ENCODE measurements at regions not wholly inside any gene's neighbourhood (a gene's known extent, or its start where the extent isn't known, plus 50 kb on each side); places are given as distances from the start of the nearest gene placed in this dataset.

DNA sequence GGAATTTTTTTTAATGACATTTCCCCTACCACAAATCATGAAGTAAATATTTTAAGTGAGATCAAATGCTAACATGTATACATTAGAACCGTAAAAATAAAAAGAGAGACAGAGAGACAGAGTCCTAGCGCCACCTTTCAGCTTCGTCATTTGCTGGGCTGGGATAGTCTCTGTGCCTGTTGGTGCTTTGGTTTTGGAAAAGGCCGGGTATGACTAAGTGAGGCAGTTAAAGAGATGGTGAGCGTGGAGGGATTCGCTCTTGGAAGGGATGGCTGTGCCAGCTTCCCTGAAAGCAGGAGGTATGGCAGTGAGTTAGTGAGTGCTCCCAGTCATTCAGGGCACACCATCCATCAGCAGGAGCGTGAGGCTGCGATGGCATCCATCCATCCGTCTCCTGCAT is 729.6 kb upstream of the WWC1 start:
- Histone ChIP-seq H3K9me1 (replicated peaks; ENCODE audit: control insufficient read depth, extremely low read depth, insufficient read depth, low read length) (no peaks in the 10 kb centered on the region), H3K27me3 (ENCODE audit: control insufficient read depth in 2 of 2, insufficient read depth in 2 of 2, low read length in 2 of 2) (no peaks in the 10 kb centered on the region), H3K4me3 (replicated peaks in 1 of 3; ENCODE audit: insufficient read depth in 1 of 3, low read depth in 1 of 3, low read length in 3 of 3) (no peak overlapping the region), H3K9ac (replicated peaks; ENCODE audit: extremely low read depth, insufficient read depth, low read length) (no peak overlapping the region), H2AFZ (ENCODE audit: low read depth, low read length) (no peak overlapping the region), H3K27ac (ENCODE audit: insufficient read depth, low read depth, low read length) (no peak overlapping the region), H3K36me3 (ENCODE audit: control insufficient read depth in 2 of 2, extremely low read depth in 1 of 2, insufficient read depth in 2 of 2, low read length in 2 of 2) (no peaks in the 10 kb centered on the region), H3K79me2 (ENCODE audit: control insufficient read depth, insufficient read depth, low read length) (no peaks in the 10 kb centered on the region), H4K20me1 (replicated peaks; ENCODE audit: control insufficient read depth, extremely low read depth, insufficient read depth, low read length) (no peaks in the 10 kb centered on the region), H3K9me3 (replicated peaks; ENCODE audit: control insufficient read depth, insufficient read depth, low read length) (no peaks in the 10 kb centered on the region), H3K4me2 (ENCODE audit: insufficient read depth, low read length) (no peak overlapping the region), H3K4me1 (ENCODE audit: control insufficient read depth, extremely low read depth, insufficient read depth, low read length) (no peaks in the 10 kb centered on the region)
- CTCF ChIA-PET = no interaction called here
- TF ChIP-seq JUN (IDR thresholded peaks at IDR 0.05; ENCODE audit: borderline replicate concordance, insufficient read depth, insufficient read length, low read depth) (no peak), FOS (IDR thresholded peaks at IDR 0.05; ENCODE audit: borderline replicate concordance, insufficient read depth, low read length) (no peak), EZH2 (IDR thresholded peaks at IDR 0.05; ENCODE audit: borderline replicate concordance, low read depth, low read length, severe bottlenecking) (no peak), MYC (IDR thresholded peaks at IDR 0.05; ENCODE audit: low read depth, low read length) (no peak), POLR2A (IDR thresholded peaks at IDR 0.05; ENCODE audit: low read depth, low read length) (no peak), GATA2 (IDR thresholded peaks at IDR 0.05; ENCODE audit: insufficient read depth, insufficient read length, low read depth, low read length) (no peak), POLR2AphosphoS5 (IDR thresholded peaks at IDR 0.05; ENCODE audit: insufficient read depth, low read depth, low read length) (no peak)
- TF ChIP-seq, protein P1, sequence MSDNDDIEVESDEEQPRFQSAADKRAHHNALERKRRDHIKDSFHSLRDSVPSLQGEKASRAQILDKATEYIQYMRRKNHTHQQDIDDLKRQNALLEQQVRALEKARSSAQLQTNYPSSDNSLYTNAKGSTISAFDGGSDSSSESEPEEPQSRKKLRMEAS (IDR thresholded peaks at IDR 0.05; ENCODE audit: insufficient read depth, insufficient read length) = no peak
- TF ChIP-seq, protein P2, sequence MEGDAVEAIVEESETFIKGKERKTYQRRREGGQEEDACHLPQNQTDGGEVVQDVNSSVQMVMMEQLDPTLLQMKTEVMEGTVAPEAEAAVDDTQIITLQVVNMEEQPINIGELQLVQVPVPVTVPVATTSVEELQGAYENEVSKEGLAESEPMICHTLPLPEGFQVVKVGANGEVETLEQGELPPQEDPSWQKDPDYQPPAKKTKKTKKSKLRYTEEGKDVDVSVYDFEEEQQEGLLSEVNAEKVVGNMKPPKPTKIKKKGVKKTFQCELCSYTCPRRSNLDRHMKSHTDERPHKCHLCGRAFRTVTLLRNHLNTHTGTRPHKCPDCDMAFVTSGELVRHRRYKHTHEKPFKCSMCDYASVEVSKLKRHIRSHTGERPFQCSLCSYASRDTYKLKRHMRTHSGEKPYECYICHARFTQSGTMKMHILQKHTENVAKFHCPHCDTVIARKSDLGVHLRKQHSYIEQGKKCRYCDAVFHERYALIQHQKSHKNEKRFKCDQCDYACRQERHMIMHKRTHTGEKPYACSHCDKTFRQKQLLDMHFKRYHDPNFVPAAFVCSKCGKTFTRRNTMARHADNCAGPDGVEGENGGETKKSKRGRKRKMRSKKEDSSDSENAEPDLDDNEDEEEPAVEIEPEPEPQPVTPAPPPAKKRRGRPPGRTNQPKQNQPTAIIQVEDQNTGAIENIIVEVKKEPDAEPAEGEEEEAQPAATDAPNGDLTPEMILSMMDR (IDR thresholded peaks at IDR 0.05; ENCODE audit: extremely low read depth in 1 of 2, insufficient read depth in 1 of 2, low read depth in 1 of 2, low read length in 2 of 2) = no peak
- dilution Hi-C loops (cut with MboI; ENCODE audit: extremely low pct_ligation_motif_present, low sequenced_read_pairs) = no loop called here
- FAIRE-seq (no peak), DNase-seq (ENCODE audit: low read depth, low spot score) (no peak)
- intact Hi-C loops (cut with micrococcal nuclease) = no loop called here
- POLR2A ChIA-PET = no interaction called here
- BruUV-seq (replicated peaks) = no TSS peak

Measured in endothelial cell of umbilical vein (primary cell).